GM19467 (cell line): ENCODE measurements at regions not wholly inside any gene's neighbourhood (a gene's known extent, or its start where the extent isn't known, plus 50 kb on each side); places are given as distances from the start of the nearest gene placed in this dataset.
A peak's percentile ranks its signal among the peaks of the same experiment; 100 is the strongest.
"Not testable (repeated sequence)": the region's sequence is repeated elsewhere in the genome, so short reads cannot be mapped to it uniquely, and the experiment has no call there.

Source experiments
- ATAC-seq: cut with Tn5 transposase; IDR thresholded peaks from one replicate; pipeline ENCODE4 v1.9.1; 2021; ENCODE audit warnings: mild to moderate bottlenecking, moderate library complexity; ENCODE audit not compliant: unreplicated experiment

- peak; percentile 99 for ATAC-seq
Observed at GRCh38 chr13:34156841-34157365, 339.0 kb downstream of the RFC3 start.

- ATAC-seq = no peak
Observed at GRCh38 chr13:34159946-34160345, 342.0 kb downstream of the RFC3 start.

- ATAC-seq = no peak
Observed at GRCh38 chr13:34161931-34162543, 344.1 kb downstream of the RFC3 start.

- no peak for ATAC-seq
Observed at GRCh38 chr13:34162544-34162933, 344.6 kb downstream of the RFC3 start.

- no peak for ATAC-seq
Observed at GRCh38 chr13:34164582-34164981, 346.6 kb downstream of the RFC3 start.

- ATAC-seq = no peak
Observed at GRCh38 chr13:34165158-34165557, 347.2 kb downstream of the RFC3 start.

- no peak for ATAC-seq
Observed at GRCh38 chr13:34166406-34166805, 348.5 kb downstream of the RFC3 start.

GRCh38 chr13:34167347-34167746 lies 349.4 kb downstream of the RFC3 start:
- ATAC-seq = no peak

GRCh38 chr13:34172048-34172447 lies 354.1 kb downstream of the RFC3 start:
- ATAC-seq = no peak

- no peak for ATAC-seq
Observed at GRCh38 chr13:34174671-34175145, 356.8 kb downstream of the RFC3 start.

GRCh38 chr13:34175551-34175950 lies 357.6 kb downstream of the RFC3 start:
- no peak for ATAC-seq

- no peak for ATAC-seq
Observed at GRCh38 chr13:34176633-34177032, 358.7 kb downstream of the RFC3 start.

- ATAC-seq = no peak
Observed at GRCh38 chr13:34179481-34179880, 361.5 kb downstream of the RFC3 start.

GRCh38 chr13:34179927-34180326 lies 362.0 kb downstream of the RFC3 start:
- no peak for ATAC-seq

GRCh38 chr13:34181256-34181655 lies 363.3 kb downstream of the RFC3 start:
- not testable (repeated sequence) for ATAC-seq

GRCh38 chr13:34189946-34190345 lies 372.0 kb downstream of the RFC3 start:
- ATAC-seq = no peak

GRCh38 chr13:34201050-34201913 lies 383.3 kb downstream of the RFC3 start:
- no peak for ATAC-seq

- no peak for ATAC-seq
Observed at GRCh38 chr13:34207334-34207733, 389.4 kb downstream of the RFC3 start.

- ATAC-seq = no peak
Observed at GRCh38 chr13:34207872-34208271, 389.9 kb downstream of the RFC3 start.

GRCh38 chr13:34208336-34208735 lies 390.4 kb downstream of the RFC3 start:
- no peak for ATAC-seq

GRCh38 chr13:34210341-34210740 lies 392.4 kb downstream of the RFC3 start:
- ATAC-seq = no peak

- no peak for ATAC-seq
Observed at GRCh38 chr13:34214686-34215085, 396.7 kb downstream of the RFC3 start.
